Nephron progenitor cell (in vitro differentiated cells): ENCODE measurements at regions not wholly inside any gene's neighbourhood (a gene's known extent, or its start where the extent isn't known, plus 50 kb on each side); places are given as distances from the start of the nearest gene placed in this dataset.

Experiments
- DNase-seq: peaks from one replicate; pipeline ENCODE4 v3.0.0; 2021
- H3K27ac Mint-ChIP-seq: 2 replicates; pipeline ENCODE4 v1.8.0; 2021; ENCODE audit warnings: mild to moderate bottlenecking, moderate library complexity, mixed read lengths
- H3K27me3 Mint-ChIP-seq: 2 replicates; pipeline ENCODE4 v1.8.0; 2021; ENCODE audit warnings: mild to moderate bottlenecking, low read depth, mixed read lengths; ENCODE audit not compliant: poor library complexity
- H3K36me3 Mint-ChIP-seq: 2 replicates; pipeline ENCODE4 v1.8.0; 2021; ENCODE audit warnings: low read depth, mixed read lengths
- H3K4me1 Mint-ChIP-seq: 2 replicates; pipeline ENCODE4 v1.8.0; 2021; ENCODE audit warnings: mixed read lengths
- H3K4me3 Mint-ChIP-seq: 2 replicates; pipeline ENCODE4 v1.8.0; 2021; ENCODE audit warnings: mild to moderate bottlenecking, moderate library complexity, mixed read lengths
- H3K9me3 Mint-ChIP-seq: 2 replicates; pipeline ENCODE4 v1.8.0; 2021; ENCODE audit warnings: mild to moderate bottlenecking, moderate library complexity, mixed read lengths
- CTCF ChIP-seq: fragments of 200-600 bp; sonication (generic); IDR thresholded peaks from 2 replicates; pipeline ENCODE4 v1.5.0; 2021; ENCODE audit warnings: antibody characterized with exemption

GRCh38 chr3:159604151-159604581, 384.5 kb upstream of the IL12A start:
- Mint-ChIP-seq H3K9me3 (peaks cover 28% of the 10 kb centered on the region), H3K27me3 (peaks cover 4% of the 10 kb centered on the region), H3K36me3 (peaks cover 4% of the 10 kb centered on the region), H3K4me3 (no peak overlapping the region), H3K27ac (no peak overlapping the region), H3K4me1 (peaks cover 6% of the 10 kb centered on the region)
- DNase-seq = no peak
- TF ChIP-seq CTCF = no peak

- peaks cover 2% of the 10 kb centered on the region for H3K36me3 Mint-ChIP-seq
- no peak for DNase-seq
- no peak overlapping the region for H3K27ac Mint-ChIP-seq
- H3K4me3 Mint-ChIP-seq = no peak overlapping the region
- peaks cover 19% of the 10 kb centered on the region for H3K9me3 Mint-ChIP-seq
- no peak for TF ChIP-seq CTCF
- H3K4me1 Mint-ChIP-seq = peaks cover 6% of the 10 kb centered on the region
- peaks cover 6% of the 10 kb centered on the region for H3K27me3 Mint-ChIP-seq
Observed at GRCh38 chr3:159605101-159605500, 383.5 kb upstream of the IL12A start.

GRCh38 chr3:159605776-159606175, 382.9 kb upstream of the IL12A start:
- H3K27ac Mint-ChIP-seq = no peak overlapping the region
- H3K4me1 Mint-ChIP-seq = peaks cover 6% of the 10 kb centered on the region
- no peaks in the 10 kb centered on the region for H3K36me3 Mint-ChIP-seq
- peaks cover 12% of the 10 kb centered on the region for H3K9me3 Mint-ChIP-seq
- TF ChIP-seq CTCF = no peak
- H3K4me3 Mint-ChIP-seq = no peak overlapping the region
- H3K27me3 Mint-ChIP-seq = peaks cover 7% of the 10 kb centered on the region
- no peak for DNase-seq

- no peak for DNase-seq
- Mint-ChIP-seq H3K4me3 (no peak overlapping the region), H3K27me3 (peaks cover 7% of the 10 kb centered on the region), H3K4me1 (peaks cover 6% of the 10 kb centered on the region), H3K9me3 (no peaks in the 10 kb centered on the region), H3K27ac (no peak overlapping the region), H3K36me3 (no peaks in the 10 kb centered on the region)
- TF ChIP-seq CTCF = no peak
Observed at GRCh38 chr3:159607856-159608255, 380.8 kb upstream of the IL12A start.

- Mint-ChIP-seq H3K36me3 (no peaks in the 10 kb centered on the region), H3K27me3 (peaks cover 7% of the 10 kb centered on the region), H3K4me1 (peaks cover 6% of the 10 kb centered on the region), H3K9me3 (no peaks in the 10 kb centered on the region), H3K27ac (no peak overlapping the region), H3K4me3 (no peak overlapping the region)
- no peak for TF ChIP-seq CTCF
- no peak for DNase-seq
Observed at GRCh38 chr3:159608311-159608710, 380.3 kb upstream of the IL12A start.

- DNase-seq = no peak
- Mint-ChIP-seq H3K4me3 (no peak overlapping the region), H3K9me3 (no peaks in the 10 kb centered on the region), H3K4me1 (peaks cover 6% of the 10 kb centered on the region), H3K27me3 (peaks cover 7% of the 10 kb centered on the region), H3K27ac (no peak overlapping the region), H3K36me3 (no peaks in the 10 kb centered on the region)
- TF ChIP-seq CTCF = no peak
Observed at GRCh38 chr3:159609625-159610024, 379.0 kb upstream of the IL12A start.
